ENCODE measurements at regions not wholly inside any gene's neighbourhood (a gene's known extent, or its start where the extent isn't known, plus 50 kb on each side); places are given as distances from the start of the nearest gene placed in this dataset.

GRCh38 chr14:101289911-101290310 is 271.4 kb upstream of the DIO3 start:
- H3K36me3 ChIP-seq (ENCODE audit: control insufficient read depth in 1 of 2, insufficient read depth in 2 of 2, low read length in 2 of 2), result no peaks in the 10 kb centered on the region
- no peaks in the 10 kb centered on the region for H3K4me1 ChIP-seq (ENCODE audit: control insufficient read depth in 1 of 2, insufficient read depth in 2 of 2, low read length in 2 of 2)
- ATAC-seq (no peak), DNase-seq (ENCODE audit: low read depth, low spot score) (no peak)
- ChIA-PET CTCF (no interaction called here), RAD21 (ENCODE audit: low non-redundant PET in 1 of 2, low total read pairs in 2 of 2, uncharacterized antibody in 2 of 2, unreplicated experiment in 2 of 2) (no interaction called here), POLR2A (no interaction called here)
- no TSS peak for BruUV-seq (replicated peaks)
- H3K9ac ChIP-seq (ENCODE audit: low read length), result no peak overlapping the region
- TF ChIP-seq, protein P1, sequence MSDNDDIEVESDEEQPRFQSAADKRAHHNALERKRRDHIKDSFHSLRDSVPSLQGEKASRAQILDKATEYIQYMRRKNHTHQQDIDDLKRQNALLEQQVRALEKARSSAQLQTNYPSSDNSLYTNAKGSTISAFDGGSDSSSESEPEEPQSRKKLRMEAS (IDR thresholded peaks at IDR 0.05), result no peak
- TF ChIP-seq ZFX (IDR thresholded peaks at IDR 0.05) (no peak), EZH2 (IDR thresholded peaks at IDR 0.05) (no peak), POLR2A (IDR thresholded peaks at IDR 0.05; ENCODE audit: borderline replicate concordance, extremely low read depth, insufficient read depth, insufficient read length) (no peak), EGR1 (IDR thresholded peaks at IDR 0.05; ENCODE audit: low read depth) (no peak), SP1 (IDR thresholded peaks at IDR 0.05; ENCODE audit: low read depth) (no peak), ZBTB33 (IDR thresholded peaks at IDR 0.05; ENCODE audit: extremely low read depth, insufficient replicate concordance, low read length) (no peak)
- H3K4me2 ChIP-seq (ENCODE audit: low read length), result no peak overlapping the region
- H3K79me2 ChIP-seq (ENCODE audit: insufficient read depth, low read length), result no peaks in the 10 kb centered on the region
- no peaks in the 10 kb centered on the region for H3K9me3 ChIP-seq (ENCODE audit: control insufficient read depth in 1 of 2, insufficient read depth in 1 of 2, low read depth in 1 of 2, low read length in 2 of 2)
- H3K27ac ChIP-seq (ENCODE audit: low read depth, low read length), result no peak overlapping the region
- no peaks in the 10 kb centered on the region for H3K9me2 ChIP-seq (ENCODE audit: insufficient read depth)
- H3K27me3 ChIP-seq (ENCODE audit: insufficient read depth, low read length), result peaks cover 4% of the 10 kb centered on the region; the same call in 1 of the 2 replicates
- no peak overlapping the region for H3K4me3 ChIP-seq (replicated peaks in 1 of 2; ENCODE audit: low read depth in 1 of 2, low read length in 2 of 2)
- intact Hi-C loops (cut with micrococcal nuclease), result no loop called here
- H4K20me1 ChIP-seq (ENCODE audit: insufficient read depth), result no peaks in the 10 kb centered on the region
- H2AFZ ChIP-seq (ENCODE audit: low read depth, low read length, poor library complexity, severe bottlenecking), result no peak overlapping the region

DNA sequence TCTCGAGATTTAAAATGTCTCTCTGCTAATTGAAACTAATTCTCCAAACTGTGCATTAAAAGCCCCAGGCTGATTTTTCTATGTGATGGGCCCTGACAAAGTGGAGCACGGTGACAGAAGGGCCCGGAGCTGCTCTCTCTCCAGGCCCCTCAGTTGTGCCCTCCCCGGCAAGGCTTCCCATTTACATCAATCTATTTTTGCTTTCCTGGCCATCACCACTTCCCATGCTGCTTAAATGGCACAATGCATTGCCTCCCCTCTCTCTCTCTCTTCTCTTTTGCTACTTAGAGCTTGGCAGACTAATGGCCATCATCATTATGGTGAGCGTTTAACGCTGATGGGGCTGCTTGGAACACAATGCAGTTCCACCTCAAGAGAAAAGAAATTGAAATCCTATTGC is 270.7 kb upstream of the DIO3 start:
- ChIA-PET POLR2A (no interaction called here), CTCF (no interaction called here), RAD21 (ENCODE audit: low non-redundant PET in 1 of 2, low total read pairs in 2 of 2, uncharacterized antibody in 2 of 2, unreplicated experiment in 2 of 2) (no interaction called here)
- Histone ChIP-seq H3K27me3 (ENCODE audit: insufficient read depth, low read length) (peaks cover 4% of the 10 kb centered on the region; the same call in 1 of the 2 replicates), H3K9me3 (ENCODE audit: control insufficient read depth in 1 of 2, insufficient read depth in 1 of 2, low read depth in 1 of 2, low read length in 2 of 2) (no peaks in the 10 kb centered on the region), H3K79me2 (ENCODE audit: insufficient read depth, low read length) (no peaks in the 10 kb centered on the region), H3K4me3 (replicated peaks in 1 of 2; ENCODE audit: low read depth in 1 of 2, low read length in 2 of 2) (no peak overlapping the region), H3K4me1 (ENCODE audit: control insufficient read depth in 1 of 2, insufficient read depth in 2 of 2, low read length in 2 of 2) (no peaks in the 10 kb centered on the region), H3K9ac (ENCODE audit: low read length) (no peak overlapping the region), H3K27ac (ENCODE audit: low read depth, low read length) (no peak overlapping the region), H2AFZ (ENCODE audit: low read depth, low read length, poor library complexity, severe bottlenecking) (no peak overlapping the region), H3K9me2 (ENCODE audit: insufficient read depth) (no peaks in the 10 kb centered on the region), H3K36me3 (ENCODE audit: control insufficient read depth in 1 of 2, insufficient read depth in 2 of 2, low read length in 2 of 2) (no peaks in the 10 kb centered on the region), H3K4me2 (ENCODE audit: low read length) (no peak overlapping the region), H4K20me1 (ENCODE audit: insufficient read depth) (no peaks in the 10 kb centered on the region)
- ATAC-seq (no peak), DNase-seq (ENCODE audit: low read depth, low spot score) (no peak)
- intact Hi-C loops (cut with micrococcal nuclease), result no loop called here
- TF ChIP-seq EZH2phosphoT487 (IDR thresholded peaks at IDR 0.05; ENCODE audit: borderline replicate concordance) (no peak), SRF (IDR thresholded peaks at IDR 0.05; ENCODE audit: low read depth) (no peak), TCF7L2 (IDR thresholded peaks at IDR 0.05; ENCODE audit: borderline replicate concordance, extremely low read depth, insufficient read depth, insufficient read length) (no peak), YY1 (IDR thresholded peaks at IDR 0.05; ENCODE audit: extremely low read depth, insufficient replicate concordance, low read depth, low read length) (no peak), ZNF274 (IDR thresholded peaks at IDR 0.05; ENCODE audit: low read depth, low read length) (no peak), SP1 (IDR thresholded peaks at IDR 0.05; ENCODE audit: low read depth) (no peak), ELF1 (IDR thresholded peaks at IDR 0.05; ENCODE audit: borderline replicate concordance, low read depth) (no peak)
- BruUV-seq (replicated peaks), result no TSS peak
